ENCODE measurements at regions not wholly inside any gene's neighbourhood (a gene's known extent, or its start where the extent isn't known, plus 50 kb on each side); places are given as distances from the start of the nearest gene placed in this dataset.
"Not testable (repeated sequence)": the region's sequence is repeated elsewhere in the genome, so short reads cannot be mapped to it uniquely, and the experiment has no call there.

DNA sequence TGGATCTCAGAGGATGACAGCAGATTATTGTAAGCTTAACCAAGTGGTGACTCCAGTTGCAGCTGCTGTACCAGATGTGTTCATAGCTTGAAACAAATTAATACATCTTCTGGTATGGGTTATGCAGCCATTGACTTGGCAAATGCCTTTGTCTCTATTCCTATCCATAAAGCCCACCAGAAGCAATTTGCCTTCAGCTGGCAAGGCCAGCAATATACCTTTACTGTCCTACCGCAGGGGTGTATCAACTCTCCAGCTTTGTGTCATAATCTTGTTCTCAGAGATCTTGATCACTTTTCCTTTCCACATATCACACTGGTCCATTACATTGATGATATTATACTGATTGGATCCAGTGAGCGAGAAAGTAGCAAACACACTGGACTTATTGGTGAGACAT lies 59.3 kb upstream of the KRAS start:
- TF ChIP-seq, protein P1, sequence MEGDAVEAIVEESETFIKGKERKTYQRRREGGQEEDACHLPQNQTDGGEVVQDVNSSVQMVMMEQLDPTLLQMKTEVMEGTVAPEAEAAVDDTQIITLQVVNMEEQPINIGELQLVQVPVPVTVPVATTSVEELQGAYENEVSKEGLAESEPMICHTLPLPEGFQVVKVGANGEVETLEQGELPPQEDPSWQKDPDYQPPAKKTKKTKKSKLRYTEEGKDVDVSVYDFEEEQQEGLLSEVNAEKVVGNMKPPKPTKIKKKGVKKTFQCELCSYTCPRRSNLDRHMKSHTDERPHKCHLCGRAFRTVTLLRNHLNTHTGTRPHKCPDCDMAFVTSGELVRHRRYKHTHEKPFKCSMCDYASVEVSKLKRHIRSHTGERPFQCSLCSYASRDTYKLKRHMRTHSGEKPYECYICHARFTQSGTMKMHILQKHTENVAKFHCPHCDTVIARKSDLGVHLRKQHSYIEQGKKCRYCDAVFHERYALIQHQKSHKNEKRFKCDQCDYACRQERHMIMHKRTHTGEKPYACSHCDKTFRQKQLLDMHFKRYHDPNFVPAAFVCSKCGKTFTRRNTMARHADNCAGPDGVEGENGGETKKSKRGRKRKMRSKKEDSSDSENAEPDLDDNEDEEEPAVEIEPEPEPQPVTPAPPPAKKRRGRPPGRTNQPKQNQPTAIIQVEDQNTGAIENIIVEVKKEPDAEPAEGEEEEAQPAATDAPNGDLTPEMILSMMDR (IDR thresholded peaks at IDR 0.05; ENCODE audit: insufficient read depth, low read depth, low read length): not testable (repeated sequence)
- TF ChIP-seq EZH2 (IDR thresholded peaks at IDR 0.05; ENCODE audit: insufficient read depth, low read length): not testable (repeated sequence)
